WTC11 (cell line): ENCODE measurements at regions not wholly inside any gene's neighbourhood (a gene's known extent, or its start where the extent isn't known, plus 50 kb on each side); places are given as distances from the start of the nearest gene placed in this dataset.
A peak's percentile ranks its signal among the peaks of the same experiment; 100 is the strongest.

Source experiments
- ATAC-seq: fragments of 200-7000 bp; cut with Tn5 transposase; 2 replicates; pipeline ENCODE4 v1.10.0; 2021; ENCODE audit warnings: mild to moderate bottlenecking, moderate library complexity
- CTCF ChIA-PET: fragments of 300-600 bp; sonication (Branson Sonifier 250); formaldehyde crosslinking; loops from one replicate; lab custom pipeline; 2021; ENCODE audit warnings: antibody characterized with exemption; lab: Charles Lee
- POLR2A ChIA-PET: fragments of 350-600 bp; sonication (Branson Sonifier 250); formaldehyde crosslinking; loops from one replicate; lab custom pipeline; 2021; ENCODE audit warnings: antibody characterized with exemption; lab: Charles Lee
- DNase-seq: peaks from one replicate; pipeline ENCODE4 v3.0.0; 2021; ENCODE audit warnings: low spot score
- H3K27ac Mint-ChIP-seq: 2 replicates; pipeline ENCODE4 v1.8.0; 2021; ENCODE audit warnings: mixed read lengths
- H3K27me3 Mint-ChIP-seq: 2 replicates; pipeline ENCODE4 v1.8.0; 2021; ENCODE audit warnings: low read depth, mild to moderate bottlenecking, moderate library complexity, mixed read lengths
- H3K36me3 Mint-ChIP-seq: 2 replicates; pipeline ENCODE4 v1.8.0; 2021; ENCODE audit warnings: mixed read lengths
- H3K4me1 Mint-ChIP-seq: 2 replicates; pipeline ENCODE4 v1.8.0; 2022; ENCODE audit warnings: mixed read lengths
- H3K4me3 Mint-ChIP-seq: 2 replicates; pipeline ENCODE4 v1.8.0; 2021; ENCODE audit warnings: mild to moderate bottlenecking, moderate library complexity, mixed read lengths
- H3K9me3 Mint-ChIP-seq: 2 replicates; pipeline ENCODE4 v1.8.0; 2021; ENCODE audit warnings: mixed read lengths
- ATF2 ChIP-seq: sonication (generic); formaldehyde crosslinking; IDR thresholded peaks from 2 replicates; pipeline ENCODE4 v1.8.1; 2022; ENCODE audit warnings: low read depth, missing genetic modification reagents, borderline replicate concordance
- ESRRA ChIP-seq: sonication (generic); formaldehyde crosslinking; IDR thresholded peaks from 2 replicates; pipeline ENCODE4 v1.8.1; 2022; ENCODE audit warnings: mild to moderate bottlenecking, missing genetic modification reagents, borderline replicate concordance
- FOXJ3 ChIP-seq: sonication (generic); formaldehyde crosslinking; IDR thresholded peaks from 2 replicates; pipeline ENCODE4 v1.9.0; 2021; ENCODE audit warnings: missing genetic modification reagents, mild to moderate bottlenecking, borderline replicate concordance
- FOXK1 ChIP-seq: sonication (generic); formaldehyde crosslinking; IDR thresholded peaks from 2 replicates; pipeline ENCODE4 v1.8.0; 2022; ENCODE audit warnings: mild to moderate bottlenecking, moderate library complexity, missing genetic modification reagents
- FOXP1 ChIP-seq: sonication (generic); formaldehyde crosslinking; IDR thresholded peaks from 2 replicates; pipeline ENCODE4 v1.8.0; 2022; ENCODE audit warnings: missing genetic modification reagents, mild to moderate bottlenecking, moderate library complexity, borderline replicate concordance
- JAZF1 ChIP-seq: fragments of 250-450 bp; sonication (Bioruptor Pico); IDR thresholded peaks from 2 replicates; pipeline ENCODE4 v1.9.0; 2021; ENCODE audit warnings: moderate library complexity, mild to moderate bottlenecking, inconsistent platforms
- KAT7 ChIP-seq: sonication (generic); formaldehyde crosslinking; IDR thresholded peaks from 2 replicates; pipeline ENCODE4 v1.8.1; 2023; ENCODE audit warnings: missing genetic modification reagents, mild to moderate bottlenecking, borderline replicate concordance
- MLX ChIP-seq: sonication (generic); formaldehyde crosslinking; IDR thresholded peaks from 2 replicates; pipeline ENCODE4 v1.8.1; 2023; ENCODE audit warnings: mild to moderate bottlenecking, missing genetic modification reagents, moderate library complexity
- MYBL2 ChIP-seq: sonication (generic); formaldehyde crosslinking; IDR thresholded peaks from 2 replicates; pipeline ENCODE4 v1.8.1; 2023; ENCODE audit warnings: mild to moderate bottlenecking, moderate library complexity, missing genetic modification reagents
- NFATC4 ChIP-seq: fragments of 250-450 bp; sonication (Bioruptor Pico); IDR thresholded peaks from 2 replicates; pipeline ENCODE4 v1.9.0; 2021; ENCODE audit warnings: mild to moderate bottlenecking
- NR3C1 ChIP-seq: sonication (generic); formaldehyde crosslinking; conservative IDR thresholded peaks from 2 replicates; pipeline ENCODE4 v1.8.1; 2023; ENCODE audit warnings: low read depth, mild to moderate bottlenecking, missing genetic modification reagents
- OVOL2 ChIP-seq: fragments of 250-450 bp; sonication (Bioruptor Pico); IDR thresholded peaks from 2 replicates; pipeline ENCODE4 v1.9.0; 2021; ENCODE audit warnings: mild to moderate bottlenecking, borderline replicate concordance
- PRRX2 ChIP-seq: fragments of 250-450 bp; sonication (Bioruptor Pico); IDR thresholded peaks from 2 replicates; pipeline ENCODE4 v1.8.0; 2021; ENCODE audit warnings: mild to moderate bottlenecking
- SMAD3 ChIP-seq: sonication (generic); formaldehyde crosslinking; IDR thresholded peaks from 2 replicates; pipeline ENCODE4 v1.8.0; 2022; ENCODE audit warnings: missing genetic modification reagents, mild to moderate bottlenecking, borderline replicate concordance
- SMAD4 ChIP-seq: sonication (generic); formaldehyde crosslinking; IDR thresholded peaks from 2 replicates; pipeline ENCODE4 v1.8.0; 2022; ENCODE audit warnings: mild to moderate bottlenecking, missing genetic modification reagents
- SOX15 ChIP-seq: fragments of 250-450 bp; sonication (Bioruptor Pico); IDR thresholded peaks from 2 replicates; pipeline ENCODE4 v1.9.0; 2021; ENCODE audit warnings: mild to moderate bottlenecking
- SP1 ChIP-seq: sonication (generic); formaldehyde crosslinking; conservative IDR thresholded peaks from 2 replicates; pipeline ENCODE4 v1.8.1; 2022; ENCODE audit warnings: missing genetic modification reagents
- TEAD1 ChIP-seq: sonication (generic); formaldehyde crosslinking; IDR thresholded peaks from 2 replicates; pipeline ENCODE4 v1.8.0; 2022; ENCODE audit warnings: mild to moderate bottlenecking, missing genetic modification reagents
- ZNF121 ChIP-seq: sonication (generic); formaldehyde crosslinking; IDR thresholded peaks from 2 replicates; pipeline ENCODE4 v1.8.0; 2023; ENCODE audit warnings: missing genetic modification reagents
- ZNF281 ChIP-seq: sonication (generic); formaldehyde crosslinking; IDR thresholded peaks from 2 replicates; pipeline ENCODE4 v1.8.0; 2023; ENCODE audit warnings: mild to moderate bottlenecking, missing genetic modification reagents
- ZNF423 ChIP-seq: fragments of 250-450 bp; sonication (Bioruptor Pico); IDR thresholded peaks from 2 replicates; pipeline ENCODE4 v2.1.2; 2022; ENCODE audit warnings: mild to moderate bottlenecking, moderate library complexity
- ZNF671 ChIP-seq: fragments of 250-450 bp; sonication (Bioruptor Pico); IDR thresholded peaks from 2 replicates; pipeline ENCODE4 v1.8.0; 2021; ENCODE audit warnings: mild to moderate bottlenecking

- DNase-seq (no peak), ATAC-seq (no peak)
- H3K4me3 Mint-ChIP-seq: no peak overlapping the region
- ChIA-PET POLR2A (interaction anchor here (0.6 kb wide), 1 partner anchor 100 kb away, joined by 3 read pairs; no protein-coding TSS in a partner anchor), CTCF (no interaction called here)
- TF ChIP-seq ATF2 (CRISPR knock-in tag) (no peak), FOXK1 (CRISPR knock-in tag) (no peak), OVOL2 (no peak), FOXJ3 (CRISPR knock-in tag) (no peak), ZNF281 (CRISPR knock-in tag) (no peak), SP1 (CRISPR knock-in tag) (no peak), ZNF121 (no peak), NFATC4 (CRISPR knock-in tag) (no peak), PRRX2 (CRISPR knock-in tag) (no peak), TEAD1 (CRISPR knock-in tag) (no peak), MYBL2 (CRISPR knock-in tag) (no peak), ZNF671 (CRISPR knock-in tag) (no peak), MLX (no peak), SOX15 (CRISPR knock-in tag) (no peak), SMAD3 (CRISPR knock-in tag) (no peak), ZNF423 (no peak), FOXP1 (no peak)
- H3K27me3 Mint-ChIP-seq: no peaks in the 10 kb centered on the region
- H3K36me3 Mint-ChIP-seq: peaks cover 17% of the 10 kb centered on the region
- H3K9me3 Mint-ChIP-seq: peaks cover 24% of the 10 kb centered on the region
- H3K27ac Mint-ChIP-seq: no peak overlapping the region
- peaks cover 12% of the 10 kb centered on the region for H3K4me1 Mint-ChIP-seq
Observed at GRCh38 chr2:103276869-103277268, 515.0 kb downstream of the TMEM182 start.

DNA sequence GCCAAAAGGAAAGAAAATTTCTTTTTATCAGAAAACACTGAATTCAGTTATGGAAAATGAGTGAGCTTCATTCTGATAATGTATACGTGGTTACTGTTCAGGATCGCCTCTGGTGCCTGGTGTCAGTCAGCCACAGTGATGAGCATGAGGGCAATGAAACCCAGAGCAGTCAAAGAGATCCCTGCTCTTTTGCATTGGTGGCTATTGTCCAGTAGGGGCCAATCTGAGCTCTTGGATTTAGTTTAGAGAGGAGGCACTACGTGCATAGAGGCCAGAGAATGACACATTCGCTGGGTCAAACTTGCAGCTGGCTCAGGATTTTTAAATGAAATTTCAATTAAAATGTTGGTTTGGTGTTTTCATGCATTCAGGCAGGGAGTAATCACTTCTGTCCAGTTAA is 522.9 kb downstream of the TMEM182 start:
- ChIA-PET CTCF (interaction anchor here (1.1 kb wide), 1 partner anchor 9 kb away, joined by 4 read pairs; no protein-coding TSS in a partner anchor), POLR2A (no interaction called here)
- DNase-seq (no peak), ATAC-seq (peak; percentile 53)
- H3K27me3 Mint-ChIP-seq: no peaks in the 10 kb centered on the region; the same call in 1 of the 2 replicates
- H3K9me3 Mint-ChIP-seq: no peaks in the 10 kb centered on the region
- H3K4me3 Mint-ChIP-seq: no peak overlapping the region
- no peak overlapping the region for H3K27ac Mint-ChIP-seq
- H3K36me3 Mint-ChIP-seq: no peaks in the 10 kb centered on the region
- peaks cover 21% of the 10 kb centered on the region for H3K4me1 Mint-ChIP-seq
- TF ChIP-seq NR3C1 (CRISPR knock-in tag): no peak
- TF ChIP-seq ESRRA (CRISPR knock-in tag): no peak
- TF ChIP-seq SMAD4 (CRISPR knock-in tag): no peak
- TF ChIP-seq TEAD1 (CRISPR knock-in tag): no peak
- no peak for TF ChIP-seq ZNF671 (CRISPR knock-in tag)
- no peak for TF ChIP-seq ATF2 (CRISPR knock-in tag)
- no peak for TF ChIP-seq KAT7
- no peak for TF ChIP-seq JAZF1 (CRISPR knock-in tag)
- TF ChIP-seq FOXK1 (CRISPR knock-in tag): no peak
